MV-4-11 (cell line): ENCODE measurements at regions not wholly inside any gene's neighbourhood (a gene's known extent, or its start where the extent isn't known, plus 50 kb on each side); places are given as distances from the start of the nearest gene placed in this dataset.

Experiments
- DNase-seq: peaks from one replicate; lab custom pipeline; 2025; lab: John Stamatoyannopoulos, UW

- DNase-seq = no peak
Measured at GRCh38 chr13:29999492-30000369, 149.3 kb upstream of the UBL3 start.

DNA sequence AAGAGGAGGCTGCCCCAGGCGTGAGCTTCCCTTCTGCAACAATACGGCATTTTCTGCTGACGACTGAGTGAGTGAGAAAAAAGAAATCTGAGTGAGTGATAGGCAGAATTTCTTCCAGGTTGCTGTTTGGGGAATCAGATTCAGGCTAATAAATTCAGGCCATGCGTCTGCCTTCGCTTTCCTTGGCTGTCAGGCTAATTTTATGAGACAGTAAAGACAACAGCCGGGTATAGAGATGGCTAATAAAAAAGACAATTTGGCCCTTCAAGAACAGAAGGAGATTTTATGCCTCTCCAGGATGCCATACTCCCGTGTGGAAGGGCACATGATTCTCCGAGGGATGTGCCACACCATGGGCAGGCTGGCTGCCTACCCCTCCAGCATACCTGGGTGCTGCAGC lies 145.9 kb upstream of the UBL3 start:
- DNase-seq = no peak

GRCh38 chr13:29994911-29995595 lies 144.6 kb upstream of the UBL3 start:
- no peak for DNase-seq

DNA sequence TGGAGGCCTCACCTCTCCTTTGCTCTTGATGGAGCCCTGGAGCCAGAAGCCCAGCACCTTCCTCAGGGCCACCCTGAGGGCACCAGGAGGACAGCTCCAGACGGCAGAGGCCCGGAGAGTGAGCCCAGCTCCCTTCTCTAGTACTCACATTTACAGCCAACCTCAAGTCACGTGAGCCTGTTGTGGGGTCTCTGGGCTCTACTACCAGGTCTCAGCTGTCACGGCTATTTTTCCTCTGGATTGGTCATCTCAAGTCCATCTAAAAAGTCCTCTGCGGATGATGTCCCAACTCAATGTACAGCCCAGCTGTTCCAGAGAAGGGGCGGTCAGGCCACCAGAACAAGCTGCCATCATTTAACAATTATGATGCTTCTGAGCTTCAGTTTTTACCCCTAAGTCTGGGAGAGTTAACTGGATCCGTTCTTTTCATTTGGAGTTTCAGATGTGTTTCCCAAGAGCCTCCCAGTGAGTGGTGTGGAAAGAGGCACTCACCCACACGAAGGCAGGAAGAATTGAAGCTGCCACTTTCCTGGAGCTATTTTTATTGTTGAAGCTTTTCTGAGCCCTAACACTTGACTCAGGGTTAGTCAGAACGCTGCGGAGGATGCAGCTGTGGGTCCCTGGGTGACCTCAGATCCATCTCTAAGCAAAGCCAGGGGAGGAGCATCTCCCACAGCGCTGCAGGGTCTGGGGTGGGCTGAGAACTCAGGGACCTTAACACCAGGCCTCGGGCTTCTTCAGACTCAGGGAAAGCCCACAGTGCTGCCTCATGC lies 143.5 kb upstream of the UBL3 start:
- peak; percentile 36 for DNase-seq

DNA sequence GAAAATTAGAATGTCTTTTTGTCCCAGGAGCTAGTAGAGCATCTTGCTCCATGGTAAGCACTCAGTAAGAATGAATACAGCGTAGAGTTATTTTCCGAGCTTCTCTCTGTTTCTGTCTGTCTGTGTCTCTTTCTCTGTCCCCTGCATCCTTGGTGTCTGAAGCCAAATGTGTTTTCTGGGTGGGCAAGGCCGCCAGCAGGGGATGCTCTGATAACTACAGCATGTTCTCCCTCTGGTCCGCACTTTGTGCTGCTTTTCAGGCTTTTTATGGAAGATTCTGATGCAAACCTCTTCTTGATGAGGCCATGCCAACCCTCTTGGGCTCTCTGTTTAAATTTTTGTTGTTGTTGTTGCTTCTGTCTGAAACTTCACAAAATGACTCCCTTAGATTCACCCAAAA lies 142.8 kb upstream of the UBL3 start:
- no peak for DNase-seq

DNA sequence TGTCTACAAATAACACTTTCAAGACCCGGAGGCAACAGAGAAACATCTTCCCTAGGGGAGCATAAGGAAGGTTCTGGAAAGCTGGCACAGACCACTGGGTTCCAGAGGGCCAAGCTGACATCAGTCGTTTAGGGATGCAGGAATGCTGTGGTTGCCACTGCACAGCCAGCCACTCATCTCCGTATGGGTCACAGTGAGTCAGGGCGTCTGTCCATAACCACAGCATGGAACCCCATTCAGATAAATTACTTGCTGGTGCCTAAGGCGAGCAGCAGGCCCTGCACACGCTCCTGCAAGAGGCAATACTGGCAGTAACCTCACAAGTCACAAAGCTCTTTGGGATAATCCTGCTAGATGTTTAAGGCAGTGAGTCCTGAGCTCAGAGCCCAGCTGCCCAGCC lies 140.9 kb upstream of the UBL3 start:
- no peak for DNase-seq

DNA sequence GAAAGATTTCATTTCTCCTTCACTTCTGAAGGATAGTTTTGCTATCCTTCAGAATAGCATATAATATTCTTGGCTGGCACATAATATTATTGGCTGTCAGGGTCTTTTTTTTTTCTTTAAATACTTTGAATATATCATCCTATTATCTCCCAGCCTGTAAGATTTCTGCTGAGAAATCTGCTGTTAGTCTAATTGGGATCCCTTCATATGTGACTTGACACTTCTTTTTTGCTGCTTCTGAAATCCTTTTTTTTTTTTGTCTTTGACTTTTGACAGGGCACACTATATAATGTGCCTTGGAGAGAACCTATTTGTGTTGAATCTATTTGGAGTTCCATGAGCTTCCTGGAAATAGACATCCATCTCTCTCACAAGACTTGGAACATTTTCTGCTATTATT lies 136.9 kb upstream of the UBL3 start:
- DNase-seq = no peak

- DNase-seq = no peak
Measured at GRCh38 chr13:29980339-29980738, 129.9 kb upstream of the UBL3 start.

GRCh38 chr13:29978211-29978610 lies 127.8 kb upstream of the UBL3 start:
- no peak for DNase-seq

DNA sequence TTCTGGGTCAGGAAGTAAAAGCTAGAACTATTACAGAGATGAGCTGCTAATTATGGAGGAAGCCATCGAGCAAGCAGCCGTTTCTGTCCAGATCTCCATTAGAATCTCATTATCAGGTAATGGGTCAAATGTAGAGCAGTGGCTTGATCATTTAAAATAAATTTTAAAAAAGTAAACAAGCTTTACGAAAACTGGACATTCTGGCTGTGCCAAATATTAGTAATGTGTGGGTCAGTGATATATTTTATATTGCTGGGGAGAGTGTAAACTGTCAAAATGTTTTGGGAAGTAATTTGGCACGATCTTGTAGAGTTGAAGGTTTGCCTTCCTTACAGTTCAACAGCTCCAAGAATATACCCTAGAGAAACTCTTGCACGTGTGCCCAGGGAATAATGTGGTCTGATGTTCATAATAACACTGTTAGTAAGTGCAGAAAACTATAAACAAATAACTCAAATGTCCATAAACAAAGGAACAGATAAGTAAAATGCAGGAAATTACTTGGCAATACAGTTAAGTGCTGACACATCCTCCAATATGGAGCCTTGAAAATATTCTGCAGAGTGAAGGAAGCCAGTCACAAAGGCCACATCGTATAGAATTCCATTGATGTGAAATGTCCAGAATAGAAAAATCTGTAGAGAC lies 127.2 kb upstream of the UBL3 start:
- no peak for DNase-seq

DNA sequence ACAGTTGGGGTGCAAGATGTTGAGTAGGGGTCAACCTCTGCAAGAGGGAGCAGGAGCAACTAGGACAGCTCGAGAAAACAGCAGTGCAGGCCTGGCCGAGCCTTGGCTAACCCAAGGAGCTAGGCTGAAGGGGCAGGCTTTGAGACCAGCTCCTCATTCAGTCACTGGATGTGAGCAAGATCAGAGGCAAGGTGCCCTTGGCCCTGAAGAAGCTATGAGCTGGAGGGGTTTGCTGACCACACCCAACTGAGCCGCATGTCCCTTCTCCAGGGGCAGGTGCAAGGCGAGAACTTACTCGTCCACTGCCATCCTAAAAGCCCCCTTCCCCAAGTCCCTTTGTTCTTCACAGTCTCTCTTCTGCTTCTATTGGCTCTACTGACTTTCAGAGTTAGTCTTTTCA lies 126.1 kb upstream of the UBL3 start:
- DNase-seq = no peak

DNA sequence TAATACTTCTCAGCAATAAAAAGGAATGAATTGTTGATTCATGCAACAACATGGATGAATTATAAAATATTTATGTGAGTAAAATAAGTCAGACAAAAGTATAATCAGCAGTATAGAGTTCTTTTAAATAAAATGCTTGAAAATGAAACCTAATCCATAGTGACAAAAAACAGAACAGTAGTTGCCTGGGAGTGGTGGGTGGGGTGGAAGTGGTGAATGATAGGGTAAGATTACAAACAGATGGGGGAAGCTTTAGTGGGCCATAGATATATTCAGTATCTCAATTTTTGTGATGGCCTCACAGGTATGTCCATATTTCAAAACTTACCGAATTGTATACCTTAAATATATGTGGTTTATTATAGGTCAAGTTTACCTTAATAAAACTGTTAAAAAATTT lies 124.9 kb upstream of the UBL3 start:
- no peak for DNase-seq

GRCh38 chr13:29969286-29969685 lies 118.9 kb upstream of the UBL3 start:
- no peak for DNase-seq

GRCh38 chr13:29964181-29964845 lies 113.9 kb upstream of the UBL3 start:
- DNase-seq = no peak

DNA sequence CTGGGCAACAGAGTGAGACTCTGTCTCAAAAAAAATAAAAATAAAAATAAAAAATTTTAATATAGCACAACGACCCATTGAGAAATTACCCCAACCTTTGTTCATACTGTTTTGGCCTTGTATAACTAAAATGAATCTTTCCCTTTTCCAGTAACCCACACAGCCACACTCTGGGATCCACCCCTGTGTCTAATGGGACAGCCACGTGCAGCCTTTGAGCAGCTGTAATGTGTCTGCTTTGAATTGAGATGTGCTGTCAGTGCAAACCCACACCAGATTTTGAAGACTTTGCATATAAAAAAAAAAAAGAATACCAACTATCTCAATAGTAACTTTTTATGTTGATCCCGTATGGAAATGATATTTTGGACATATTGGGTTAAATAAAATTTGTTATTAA lies 112.7 kb upstream of the UBL3 start:
- no peak for DNase-seq

DNA sequence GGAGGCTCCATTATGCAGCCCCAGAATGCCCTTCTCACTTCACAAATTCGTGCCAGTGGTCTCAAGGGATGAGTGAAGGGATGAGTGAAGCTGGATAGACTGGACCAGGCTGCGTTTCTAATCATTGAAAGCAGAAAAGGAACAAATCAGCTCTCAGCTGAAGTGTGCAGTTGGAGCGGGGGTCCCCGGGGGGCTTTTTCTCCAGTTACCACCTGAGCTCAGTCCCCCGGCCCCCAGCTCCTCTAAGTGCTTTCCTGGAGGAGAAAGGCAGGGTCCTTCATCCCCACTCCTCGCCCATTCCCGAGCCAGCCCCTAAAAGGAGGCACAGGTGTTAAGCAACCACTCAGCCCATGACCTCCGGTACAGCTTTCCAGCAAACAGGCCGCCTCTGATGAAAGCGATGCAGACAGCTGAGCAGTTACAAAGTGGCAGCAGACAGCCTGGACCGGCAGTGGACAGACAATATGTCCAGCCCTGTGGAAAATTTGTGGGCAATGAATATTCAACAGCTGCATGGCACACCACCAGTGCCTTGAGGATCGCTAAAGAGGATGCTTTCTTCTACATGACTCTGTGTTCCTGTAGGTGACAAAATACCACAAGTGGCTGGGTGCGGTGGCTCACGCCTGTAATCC lies 110.7 kb upstream of the UBL3 start:
- no peak for DNase-seq

GRCh38 chr13:29959603-29960002 lies 109.2 kb upstream of the UBL3 start:
- no peak for DNase-seq

DNA sequence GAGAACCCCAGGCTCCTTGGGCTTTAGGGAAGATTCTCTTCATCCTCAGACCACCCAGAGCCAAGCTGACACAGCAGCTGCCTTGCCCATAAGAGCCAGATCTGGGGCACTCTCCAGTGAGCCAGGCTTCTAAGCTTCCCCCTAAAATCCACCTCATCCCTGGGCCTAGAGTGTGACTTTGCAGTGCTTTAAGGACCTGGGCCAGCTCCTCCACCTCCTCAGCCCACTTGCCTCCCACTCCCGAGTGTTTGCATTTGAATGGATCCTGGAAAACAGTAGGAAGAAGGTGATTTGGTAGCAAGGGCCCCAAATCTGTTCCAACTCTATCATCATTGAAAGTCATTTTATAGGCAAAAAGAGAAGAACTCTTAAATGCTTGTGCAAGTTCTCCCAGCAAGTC lies 108.7 kb upstream of the UBL3 start:
- DNase-seq = no peak

- no peak for DNase-seq
Measured at GRCh38 chr13:29958476-29958875, 108.1 kb upstream of the UBL3 start.

DNA sequence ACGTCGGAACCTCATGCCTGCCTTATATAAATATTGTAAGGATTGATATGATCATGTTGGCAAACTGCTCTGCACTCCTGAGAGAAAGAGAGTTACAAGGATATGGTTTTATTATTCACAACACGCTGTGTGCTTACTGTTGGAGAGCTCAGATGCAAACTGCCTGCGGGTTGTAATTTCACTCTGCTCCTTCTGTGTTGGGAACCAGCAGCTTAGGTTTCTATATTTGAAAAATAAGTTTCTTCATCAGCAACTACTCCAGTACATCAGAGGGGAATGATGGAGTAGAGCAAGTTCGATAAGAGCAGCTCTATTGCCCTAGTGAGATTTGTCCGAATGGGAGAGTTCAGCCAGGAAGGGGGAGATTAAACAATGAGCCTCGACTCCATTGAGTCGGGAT lies 106.9 kb upstream of the UBL3 start:
- DNase-seq = no peak

GRCh38 chr13:29956853-29957252 lies 106.4 kb upstream of the UBL3 start:
- no peak for DNase-seq
